ENCODE measurements at regions not wholly inside any gene's neighbourhood (a gene's known extent, or its start where the extent isn't known, plus 50 kb on each side); places are given as distances from the start of the nearest gene placed in this dataset.
"Not testable (repeated sequence)": the region's sequence is repeated elsewhere in the genome, so short reads cannot be mapped to it uniquely, and the experiment has no call there.

GRCh38 chr9:39018107-39018506, 269.9 kb downstream of the CNTNAP3 start:
- DNase-seq = not testable (repeated sequence)

GRCh38 chr9:39015178-39015577, 272.8 kb downstream of the CNTNAP3 start:
- not testable (repeated sequence) for DNase-seq

DNA sequence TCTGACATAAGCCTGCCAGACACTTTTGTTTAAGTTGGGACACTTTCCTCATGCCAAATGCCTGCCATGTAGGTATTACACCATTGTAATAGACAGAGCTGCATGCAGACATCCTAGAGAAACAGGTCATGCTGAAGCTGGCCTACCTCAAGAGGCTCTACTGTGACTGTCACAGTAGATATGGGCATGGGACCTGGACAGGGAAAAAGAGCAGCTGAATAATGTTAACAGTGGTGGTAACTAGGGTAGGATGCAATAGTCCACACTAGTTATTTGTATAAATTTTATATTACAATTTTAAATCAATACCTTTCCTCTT, 273.2 kb downstream of the CNTNAP3 start:
- DNase-seq = not testable (repeated sequence)

GRCh38 chr9:39014096-39014804, 273.7 kb downstream of the CNTNAP3 start:
- DNase-seq = not testable (repeated sequence)

GRCh38 chr9:39009743-39010142, 278.2 kb downstream of the CNTNAP3 start:
- not testable (repeated sequence) for DNase-seq

GRCh38 chr9:39009343-39009742, 278.6 kb downstream of the CNTNAP3 start:
- not testable (repeated sequence) for DNase-seq

- DNase-seq = not testable (repeated sequence)
Observed at GRCh38 chr9:39008907-39009306, 279.1 kb downstream of the CNTNAP3 start.

GRCh38 chr9:39005736-39006135, 282.2 kb downstream of the CNTNAP3 start:
- DNase-seq = not testable (repeated sequence)

- DNase-seq = not testable (repeated sequence)
Observed at GRCh38 chr9:39001085-39001593, 281.2 kb upstream of the FAM240B start.

DNA sequence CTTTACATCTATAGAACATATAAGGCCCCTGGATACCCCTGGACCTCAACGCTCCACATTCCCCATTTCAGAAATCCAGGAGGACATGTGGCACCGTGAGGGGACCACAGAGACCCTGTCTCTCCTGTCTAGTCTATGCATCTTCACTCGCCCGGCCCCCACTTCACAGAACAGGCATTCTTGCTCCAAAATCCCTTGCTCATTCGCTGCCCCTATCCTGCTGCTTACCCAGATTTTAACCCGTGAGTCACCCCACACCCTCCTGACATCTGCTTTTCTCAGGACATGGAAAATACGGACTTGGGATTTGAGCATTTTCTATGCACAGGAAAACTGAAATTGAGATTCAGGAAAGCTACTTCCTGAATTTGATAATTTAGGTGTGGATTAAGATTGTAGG, 279.3 kb upstream of the FAM240B start:
- not testable (repeated sequence) for DNase-seq

GRCh38 chr9:38993690-38994089, 273.8 kb upstream of the FAM240B start:
- not testable (repeated sequence) for DNase-seq

- not testable (repeated sequence) for DNase-seq
Observed at GRCh38 chr9:38993156-38993555, 273.2 kb upstream of the FAM240B start.

DNA sequence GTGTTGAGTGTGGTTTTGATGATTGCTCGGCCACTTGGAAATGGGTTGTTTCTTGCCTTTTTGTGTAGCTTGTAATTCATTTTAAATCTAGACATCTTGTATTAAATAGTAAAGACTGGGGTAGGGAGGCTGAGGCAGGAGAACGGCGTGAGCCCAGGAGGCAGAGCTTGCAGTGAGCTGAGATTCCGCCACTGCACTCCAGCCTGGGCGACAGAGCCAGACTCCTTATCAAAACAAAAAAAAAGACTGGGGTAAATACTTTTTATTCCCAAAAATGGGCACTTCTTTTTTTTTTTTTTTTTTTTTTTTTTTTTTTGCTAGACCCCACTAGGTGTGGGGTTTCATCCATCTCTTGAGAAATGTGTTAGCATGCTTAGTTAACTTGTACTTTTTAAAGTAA, 258.8 kb upstream of the FAM240B start:
- not testable (repeated sequence) for DNase-seq

- not testable (repeated sequence) for DNase-seq
Observed at GRCh38 chr9:38969480-38969879, 249.5 kb upstream of the FAM240B start.

DNA sequence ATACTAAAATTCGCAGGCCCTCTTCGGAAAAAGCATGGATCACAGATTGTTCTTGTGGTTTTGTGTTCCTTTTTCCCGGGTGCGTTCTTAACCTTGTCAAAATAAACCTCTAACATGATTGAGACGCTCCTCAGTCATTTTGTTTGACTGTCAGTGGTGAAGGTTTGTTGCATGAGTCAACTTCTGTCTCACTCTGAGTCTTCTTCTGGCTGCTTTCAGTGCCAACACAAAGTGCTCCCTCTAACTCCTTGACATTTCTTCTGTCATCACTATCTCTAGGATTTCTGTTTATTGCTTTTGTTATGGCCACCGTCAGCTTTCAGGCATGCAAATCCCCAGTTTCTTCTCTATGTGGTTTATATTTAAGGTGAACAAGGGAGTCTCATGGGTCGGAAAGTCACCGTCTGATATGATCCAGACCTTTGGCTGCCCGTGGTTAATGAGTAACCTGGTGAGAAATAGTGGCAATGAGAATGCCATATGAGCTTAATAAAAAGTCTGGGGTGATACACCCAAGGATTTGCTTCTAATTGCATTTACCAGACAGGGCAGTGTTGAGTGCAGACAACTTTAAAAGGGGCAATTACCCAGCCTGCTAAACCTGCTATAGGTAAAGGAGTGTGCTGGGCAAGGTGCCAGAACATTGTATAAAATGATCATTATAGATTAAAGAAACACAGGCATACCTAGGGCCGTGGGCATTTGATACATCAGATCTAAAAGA, 248.9 kb upstream of the FAM240B start:
- DNase-seq = not testable (repeated sequence)

- DNase-seq = not testable (repeated sequence)
Observed at GRCh38 chr9:38967866-38968265, 247.9 kb upstream of the FAM240B start.

DNA sequence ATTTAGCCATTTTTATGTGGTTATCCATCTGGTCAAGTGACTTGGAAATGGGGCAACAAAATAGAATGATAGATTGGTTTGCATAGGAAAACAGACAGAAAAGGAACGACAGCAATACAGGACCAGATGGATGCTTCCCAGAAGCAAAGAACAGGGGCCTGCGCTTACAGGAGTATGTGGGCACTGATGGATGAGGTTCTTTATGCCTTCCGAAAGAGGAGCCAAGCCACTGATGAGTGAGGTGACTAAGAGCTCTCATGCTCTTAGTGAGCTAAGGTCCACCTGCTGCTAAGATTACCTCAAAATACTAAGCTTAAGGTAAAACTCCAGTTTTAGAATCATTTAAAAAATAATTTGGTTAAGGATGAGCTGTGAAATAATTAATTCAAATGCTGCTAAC, 247.4 kb upstream of the FAM240B start:
- not testable (repeated sequence) for DNase-seq

DNA sequence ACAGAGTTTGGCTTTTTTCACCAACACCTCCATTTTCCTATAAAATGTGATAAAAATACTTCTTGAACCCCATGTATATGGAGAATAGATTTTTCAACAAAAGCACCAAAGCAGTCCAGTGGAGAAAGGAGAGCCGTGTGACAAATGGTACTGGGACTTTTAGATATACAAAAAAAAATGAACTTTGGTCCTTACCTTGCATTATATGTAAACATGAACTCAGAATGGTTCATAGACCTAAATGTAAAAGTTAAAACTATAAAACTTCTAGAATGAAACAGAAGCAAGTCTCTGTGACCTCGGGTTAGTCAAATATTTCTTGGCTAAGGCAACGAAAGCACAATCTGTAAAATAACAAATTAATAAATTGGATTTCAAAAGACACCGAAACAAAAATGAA, 239.9 kb upstream of the FAM240B start:
- not testable (repeated sequence) for DNase-seq

DNA sequence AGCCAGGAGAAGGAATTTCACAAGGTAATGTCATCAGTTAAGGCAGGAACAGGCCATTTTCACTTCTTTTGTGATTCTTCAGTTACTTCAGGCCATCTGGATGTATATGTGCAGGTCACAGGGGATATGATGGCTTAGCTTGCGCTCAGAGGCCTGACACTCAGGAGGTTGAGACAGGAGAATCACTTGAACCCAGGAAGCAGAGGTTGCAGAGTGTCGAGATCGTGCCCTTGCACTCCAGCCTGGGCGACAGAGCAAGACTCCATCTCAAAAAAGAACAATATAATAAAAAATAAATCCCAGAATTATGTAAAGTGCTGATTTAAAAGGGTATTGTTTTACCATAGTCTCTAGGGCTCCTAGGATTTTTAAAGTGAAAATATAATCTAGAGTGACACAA, 235.9 kb upstream of the FAM240B start:
- not testable (repeated sequence) for DNase-seq

DNA sequence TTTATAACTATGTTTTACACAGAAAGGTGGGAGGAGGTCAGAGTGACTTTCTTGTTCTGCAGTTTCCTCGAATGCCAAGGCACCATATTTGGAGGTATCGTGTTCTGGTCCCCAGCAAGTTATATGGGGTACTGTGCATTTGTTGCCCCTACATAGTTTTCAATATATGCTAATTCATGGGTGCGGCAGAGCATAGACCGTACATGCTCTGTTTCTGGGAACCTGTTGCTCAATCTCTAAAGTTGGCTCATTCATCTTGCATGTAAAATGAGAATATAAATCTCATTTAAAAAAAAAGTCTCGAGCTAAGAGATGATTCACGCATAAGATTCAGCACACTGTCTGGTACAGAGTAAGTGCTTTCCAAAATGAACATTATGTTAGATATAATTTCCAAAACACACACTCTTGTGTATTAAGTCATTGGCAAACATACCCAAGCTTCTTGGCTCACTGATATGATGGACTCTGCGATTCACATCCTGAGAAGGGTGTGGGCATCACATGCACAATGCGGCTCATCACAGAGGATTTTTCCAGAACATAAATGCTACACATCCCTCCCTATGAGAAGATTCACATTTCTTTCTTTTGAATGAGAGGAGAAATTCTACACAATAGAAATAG, 232.9 kb upstream of the FAM240B start:
- not testable (repeated sequence) for DNase-seq

- DNase-seq = not testable (repeated sequence)
Observed at GRCh38 chr9:38945929-38946570, 226.1 kb upstream of the FAM240B start.

DNA sequence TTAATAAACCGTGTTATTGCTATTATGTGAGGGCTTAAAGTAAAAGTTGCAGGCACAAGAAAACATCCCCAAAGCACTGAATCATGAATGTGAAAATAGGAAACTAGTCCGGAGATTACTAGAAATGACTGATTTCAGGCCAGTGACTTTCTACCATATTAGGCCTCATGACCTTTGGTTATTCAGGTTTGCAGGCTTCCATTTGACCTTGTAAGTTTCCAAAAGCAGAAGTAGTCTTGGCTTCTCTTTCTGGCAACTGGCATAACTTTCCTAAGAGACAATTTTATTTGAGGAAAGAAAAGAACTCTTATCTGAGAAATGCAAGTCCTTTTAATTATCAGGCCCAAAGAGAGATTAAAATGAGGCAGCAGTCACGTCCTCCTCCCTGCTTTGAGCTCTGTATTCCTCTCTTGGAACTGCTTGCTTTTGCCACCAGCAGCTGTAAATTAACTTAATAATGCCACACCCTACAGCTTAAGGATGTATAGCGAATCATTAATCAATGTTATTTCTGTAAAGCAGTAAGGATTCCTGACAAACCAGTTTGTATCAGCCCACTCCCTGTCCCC, 225.0 kb upstream of the FAM240B start:
- not testable (repeated sequence) for DNase-seq

- DNase-seq = not testable (repeated sequence)
Observed at GRCh38 chr9:38940501-38940900, 220.6 kb upstream of the FAM240B start.
